ENCODE measurements at regions not wholly inside any gene's neighbourhood (a gene's known extent, or its start where the extent isn't known, plus 50 kb on each side); places are given as distances from the start of the nearest gene placed in this dataset.

DNA sequence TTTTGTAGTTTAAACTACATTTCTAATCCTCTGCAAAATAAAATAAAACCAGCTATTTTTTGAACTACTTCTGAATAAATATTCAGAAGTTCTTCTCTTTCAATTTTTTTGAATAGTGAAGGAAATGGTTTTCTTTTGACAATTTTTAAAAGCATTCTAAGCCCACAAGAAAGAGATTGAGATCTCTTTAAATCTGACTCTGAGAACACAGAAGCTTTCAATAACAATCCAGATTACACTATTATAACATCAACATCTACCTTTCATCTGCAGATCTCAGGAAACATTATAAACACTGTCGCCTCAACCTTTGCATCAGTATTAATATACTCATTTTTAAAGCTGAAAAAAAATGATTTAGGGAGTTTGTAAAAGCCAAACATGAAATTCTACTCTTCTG lies 247.5 kb upstream of the PREP start:
- TF ChIP-seq, protein P1, sequence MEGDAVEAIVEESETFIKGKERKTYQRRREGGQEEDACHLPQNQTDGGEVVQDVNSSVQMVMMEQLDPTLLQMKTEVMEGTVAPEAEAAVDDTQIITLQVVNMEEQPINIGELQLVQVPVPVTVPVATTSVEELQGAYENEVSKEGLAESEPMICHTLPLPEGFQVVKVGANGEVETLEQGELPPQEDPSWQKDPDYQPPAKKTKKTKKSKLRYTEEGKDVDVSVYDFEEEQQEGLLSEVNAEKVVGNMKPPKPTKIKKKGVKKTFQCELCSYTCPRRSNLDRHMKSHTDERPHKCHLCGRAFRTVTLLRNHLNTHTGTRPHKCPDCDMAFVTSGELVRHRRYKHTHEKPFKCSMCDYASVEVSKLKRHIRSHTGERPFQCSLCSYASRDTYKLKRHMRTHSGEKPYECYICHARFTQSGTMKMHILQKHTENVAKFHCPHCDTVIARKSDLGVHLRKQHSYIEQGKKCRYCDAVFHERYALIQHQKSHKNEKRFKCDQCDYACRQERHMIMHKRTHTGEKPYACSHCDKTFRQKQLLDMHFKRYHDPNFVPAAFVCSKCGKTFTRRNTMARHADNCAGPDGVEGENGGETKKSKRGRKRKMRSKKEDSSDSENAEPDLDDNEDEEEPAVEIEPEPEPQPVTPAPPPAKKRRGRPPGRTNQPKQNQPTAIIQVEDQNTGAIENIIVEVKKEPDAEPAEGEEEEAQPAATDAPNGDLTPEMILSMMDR (IDR thresholded peaks at IDR 0.05; ENCODE audit: low read depth, low read length), result no peak
- no peak for TF ChIP-seq EZH2phosphoT487 (IDR thresholded peaks at IDR 0.05; ENCODE audit: low read depth)
